Colonic mucosa (tissue), 4 donors: ENCODE measurements at regions not wholly inside any gene's neighbourhood (a gene's known extent, or its start where the extent isn't known, plus 50 kb on each side); places are given as distances from the start of the nearest gene placed in this dataset.

ENCODE experiments used
- DNase-seq: peaks from one replicate; pipeline ENCODE4 v3.0.0-alpha.2; 2020
- H3K27ac ChIP-seq: fragments of 200-600 bp; one replicate; pipeline ENCODE4 v1.8.0; 2021
- H3K27me3 ChIP-seq: fragments of 200-600 bp; one replicate; pipeline ENCODE4 v1.8.0; 2021
- H3K36me3 ChIP-seq: fragments of 200-600 bp; one replicate; pipeline ENCODE4 v1.8.0; 2021
- H3K4me1 ChIP-seq: fragments of 200-600 bp; one replicate; pipeline ENCODE4 v1.8.0; 2021; ENCODE audit warnings: mild to moderate bottlenecking
- H3K4me3 ChIP-seq: fragments of 200-600 bp; one replicate; pipeline ENCODE4 v1.8.0; 2021
- H3K9ac ChIP-seq, 2 donors: one replicate each; pipeline ENCODE4 v1.7.0; 2013; ENCODE audit warnings: control low read depth in 2 of 2, low read depth in 2 of 2, low read length in 2 of 2
- H3K9me3 ChIP-seq: fragments of 200-600 bp; one replicate; pipeline ENCODE4 v1.8.0; 2021
- intact Hi-C: fragments of 100-400 bp; cut with DNase I; formaldehyde crosslinking; loops from one replicate; pipeline ENCODE4 v1.14.1; 2022
- TF ChIP-seq, protein P1 (sequence below): fragments of 200-600 bp; IDR thresholded peaks from one replicate; pipeline ENCODE4 v1.8.0; 2022; ENCODE audit warnings: antibody characterized with exemption, mild to moderate bottlenecking
- donor health status: healthy.
- donor health status: DM: no; HTN: no; CAD: no.
- donor health status: DM: no; HTN: no; CAD: no.

DNA sequence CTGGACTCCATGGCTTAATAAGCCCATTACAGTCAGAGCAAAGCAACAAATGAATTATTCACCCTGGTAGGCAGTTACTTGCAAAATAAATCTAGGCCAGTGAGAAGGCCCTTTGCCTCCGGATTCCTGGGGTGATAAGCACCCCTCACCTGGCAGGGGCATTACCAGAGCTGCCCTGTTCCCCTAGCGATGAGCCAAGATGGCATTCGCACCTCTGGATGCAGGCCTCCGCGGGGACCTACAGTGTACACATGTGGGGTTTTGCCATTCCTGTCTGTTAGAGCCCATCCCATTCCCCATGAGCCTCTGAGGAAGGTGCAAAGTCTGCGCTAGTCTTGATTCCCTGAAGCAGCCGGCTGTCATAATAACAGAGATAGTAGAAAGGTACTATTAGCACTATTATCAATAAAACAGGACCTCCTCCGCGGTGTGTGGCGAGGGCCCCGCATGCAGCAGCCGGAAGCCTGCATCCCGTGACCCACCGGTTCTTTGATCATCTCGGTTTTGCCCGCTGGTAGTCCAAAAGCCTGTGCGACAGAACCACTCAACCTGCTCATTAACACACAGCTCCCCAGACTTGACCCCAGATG, 344.3 kb downstream of the BRD1 start:
- DNase-seq: no peak
- intact Hi-C loops: no loop called here
- H3K27me3 ChIP-seq: peaks cover 5% of the 10 kb centered on the region
- no peaks in the 10 kb centered on the region for H3K36me3 ChIP-seq
- no peak overlapping the region for H3K9ac ChIP-seq
- no peak overlapping the region for H3K4me3 ChIP-seq
- no peaks in the 10 kb centered on the region for H3K4me1 ChIP-seq
- TF ChIP-seq, protein P1, sequence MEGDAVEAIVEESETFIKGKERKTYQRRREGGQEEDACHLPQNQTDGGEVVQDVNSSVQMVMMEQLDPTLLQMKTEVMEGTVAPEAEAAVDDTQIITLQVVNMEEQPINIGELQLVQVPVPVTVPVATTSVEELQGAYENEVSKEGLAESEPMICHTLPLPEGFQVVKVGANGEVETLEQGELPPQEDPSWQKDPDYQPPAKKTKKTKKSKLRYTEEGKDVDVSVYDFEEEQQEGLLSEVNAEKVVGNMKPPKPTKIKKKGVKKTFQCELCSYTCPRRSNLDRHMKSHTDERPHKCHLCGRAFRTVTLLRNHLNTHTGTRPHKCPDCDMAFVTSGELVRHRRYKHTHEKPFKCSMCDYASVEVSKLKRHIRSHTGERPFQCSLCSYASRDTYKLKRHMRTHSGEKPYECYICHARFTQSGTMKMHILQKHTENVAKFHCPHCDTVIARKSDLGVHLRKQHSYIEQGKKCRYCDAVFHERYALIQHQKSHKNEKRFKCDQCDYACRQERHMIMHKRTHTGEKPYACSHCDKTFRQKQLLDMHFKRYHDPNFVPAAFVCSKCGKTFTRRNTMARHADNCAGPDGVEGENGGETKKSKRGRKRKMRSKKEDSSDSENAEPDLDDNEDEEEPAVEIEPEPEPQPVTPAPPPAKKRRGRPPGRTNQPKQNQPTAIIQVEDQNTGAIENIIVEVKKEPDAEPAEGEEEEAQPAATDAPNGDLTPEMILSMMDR: no peak
- no peaks in the 10 kb centered on the region for H3K9me3 ChIP-seq
- no peak overlapping the region for H3K27ac ChIP-seq

DNA sequence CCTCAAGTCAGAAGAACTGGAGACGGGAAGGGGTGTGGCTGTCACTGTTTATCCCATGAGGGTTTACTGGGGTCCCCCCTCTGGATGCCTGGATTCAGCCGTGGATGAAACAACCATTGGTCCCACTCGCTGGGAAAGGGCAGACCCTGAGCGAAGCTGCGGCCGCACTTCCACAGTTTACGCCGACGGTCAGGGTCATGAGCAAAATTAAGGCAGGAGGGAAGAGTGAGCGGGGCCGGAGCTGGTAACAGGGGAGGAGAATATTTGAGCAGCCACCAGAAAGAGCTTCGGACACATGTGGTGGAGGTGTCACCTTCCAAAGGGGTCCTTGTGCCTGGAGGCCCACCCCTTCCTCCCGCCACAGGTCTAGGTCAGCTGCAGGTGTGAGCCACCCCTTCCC, 344.9 kb downstream of the BRD1 start:
- TF ChIP-seq, protein P1: no peak
- no peak overlapping the region for H3K9ac ChIP-seq
- no peak overlapping the region for H3K4me3 ChIP-seq
- no peaks in the 10 kb centered on the region for H3K4me1 ChIP-seq
- intact Hi-C loops: no loop called here
- no peaks in the 10 kb centered on the region for H3K36me3 ChIP-seq
- no peak overlapping the region for H3K27ac ChIP-seq
- peaks cover 5% of the 10 kb centered on the region for H3K27me3 ChIP-seq
- no peaks in the 10 kb centered on the region for H3K9me3 ChIP-seq
- no peak for DNase-seq

DNA sequence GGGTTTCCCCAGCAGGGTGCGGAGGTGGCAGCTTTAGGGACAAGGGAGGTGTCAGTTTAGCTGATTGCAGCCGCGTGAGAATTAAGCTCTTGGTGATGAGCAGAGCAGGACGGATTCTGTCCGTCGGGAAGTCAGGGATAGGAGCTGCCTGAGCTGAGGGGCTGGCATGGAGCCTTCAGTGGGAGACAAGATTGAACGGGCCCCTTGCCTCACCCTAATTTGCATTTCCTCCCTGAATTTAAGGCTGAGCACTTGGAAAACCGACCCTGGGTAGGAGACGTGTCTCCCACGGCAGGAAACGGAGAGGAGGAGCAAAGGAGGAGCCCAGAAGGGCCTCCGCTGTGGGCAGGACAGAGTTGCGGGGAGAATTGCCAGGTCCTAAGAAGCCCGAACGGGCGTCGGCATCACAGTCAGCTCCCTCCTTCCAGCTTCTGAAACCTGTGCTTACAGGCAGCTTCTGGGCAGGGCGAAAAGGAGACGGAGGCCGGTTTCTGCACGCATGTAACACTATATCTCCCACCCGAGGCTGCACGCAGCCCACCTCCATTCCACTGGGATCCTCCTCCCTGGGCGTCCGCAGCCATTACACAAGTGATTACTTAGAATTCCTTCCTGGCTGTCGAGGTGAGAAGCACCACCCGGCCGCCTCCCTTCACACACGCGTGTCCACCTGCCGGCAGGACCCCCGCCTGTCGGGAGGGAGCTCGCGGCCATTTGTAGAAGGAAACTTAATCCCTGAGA, 345.8 kb downstream of the BRD1 start:
- no peaks in the 10 kb centered on the region for H3K36me3 ChIP-seq
- no peak overlapping the region for H3K27ac ChIP-seq
- H3K9me3 ChIP-seq: no peaks in the 10 kb centered on the region
- no peak for DNase-seq
- no peak overlapping the region for H3K9ac ChIP-seq
- TF ChIP-seq, protein P1: no peak
- no peak overlapping the region for H3K4me3 ChIP-seq
- intact Hi-C loops: no loop called here
- H3K27me3 ChIP-seq: peaks cover 5% of the 10 kb centered on the region
- H3K4me1 ChIP-seq: no peaks in the 10 kb centered on the region

DNA sequence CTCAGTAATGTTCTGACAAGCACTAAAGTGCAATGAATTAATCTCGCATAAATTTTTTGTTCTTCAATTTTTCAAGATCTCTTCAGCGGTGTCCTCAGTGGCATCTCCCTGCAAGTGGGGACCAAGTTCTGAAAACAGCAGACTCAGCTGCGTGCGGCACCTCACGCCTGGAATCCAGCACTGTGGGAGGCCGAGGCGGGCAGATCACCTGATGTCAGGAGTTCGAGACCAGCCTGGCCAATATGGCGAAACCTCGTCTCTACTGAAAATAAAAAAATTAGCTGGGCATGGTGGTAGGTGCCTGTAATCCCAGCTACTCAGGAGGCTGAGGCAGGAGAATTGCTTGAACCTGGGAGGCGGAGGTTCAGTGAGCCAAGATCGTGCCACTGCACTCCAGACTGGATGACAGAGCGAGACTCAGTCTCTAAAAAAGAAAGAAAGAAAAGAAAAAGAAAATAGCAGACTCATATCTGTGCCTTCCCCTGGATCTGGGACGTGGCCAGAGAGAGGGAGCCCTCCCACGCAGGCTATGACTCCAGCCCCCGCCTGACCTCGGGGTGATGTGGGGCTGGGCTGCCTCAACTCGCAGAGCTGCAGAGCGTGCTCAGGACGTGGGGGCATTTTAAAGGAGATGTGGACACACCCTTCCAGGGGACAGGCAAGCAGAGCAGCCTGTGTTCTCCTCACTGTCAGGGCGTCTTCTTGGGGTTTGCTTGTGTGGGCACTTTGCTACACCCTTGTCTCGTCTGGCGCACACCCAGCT, 346.6 kb downstream of the BRD1 start:
- peaks cover 5% of the 10 kb centered on the region for H3K27me3 ChIP-seq
- H3K9me3 ChIP-seq: no peaks in the 10 kb centered on the region
- TF ChIP-seq, protein P1: no peak
- H3K4me3 ChIP-seq: no peak overlapping the region
- DNase-seq: no peak
- no peaks in the 10 kb centered on the region for H3K36me3 ChIP-seq
- no peak overlapping the region for H3K27ac ChIP-seq
- intact Hi-C loops: no loop called here
- no peaks in the 10 kb centered on the region for H3K4me1 ChIP-seq
- no peak overlapping the region for H3K9ac ChIP-seq

DNA sequence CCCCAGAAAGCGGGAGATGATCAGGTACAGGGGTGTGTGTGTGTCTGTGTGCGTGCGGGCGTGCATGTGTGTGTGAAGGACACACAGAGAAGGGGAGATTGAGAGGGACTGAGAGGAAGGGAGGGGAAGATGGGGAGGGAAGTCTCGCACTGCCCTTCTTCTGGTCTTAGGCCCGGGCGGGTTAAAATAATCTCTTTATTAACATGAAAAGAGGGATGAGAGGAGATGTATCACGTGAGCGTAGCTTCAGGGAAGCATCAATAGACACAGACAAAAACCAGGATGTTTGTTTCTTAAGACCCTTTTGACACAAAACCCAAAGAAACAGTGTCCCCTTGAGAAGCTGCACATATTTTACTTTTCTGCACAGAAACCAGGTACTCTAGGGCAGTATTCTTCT, 347.3 kb downstream of the BRD1 start:
- no peak overlapping the region for H3K4me3 ChIP-seq
- TF ChIP-seq, protein P1: no peak
- intact Hi-C loops: no loop called here
- H3K27ac ChIP-seq: no peak overlapping the region
- no peaks in the 10 kb centered on the region for H3K4me1 ChIP-seq
- no peaks in the 10 kb centered on the region for H3K9me3 ChIP-seq
- peaks cover 5% of the 10 kb centered on the region for H3K27me3 ChIP-seq
- H3K9ac ChIP-seq: no peak overlapping the region
- no peaks in the 10 kb centered on the region for H3K36me3 ChIP-seq
- DNase-seq: no peak
